NCI-H1048 (cell line): ENCODE measurements at regions not wholly inside any gene's neighbourhood (a gene's known extent, or its start where the extent isn't known, plus 50 kb on each side); places are given as distances from the start of the nearest gene placed in this dataset.
"Not testable (repeated sequence)": the region's sequence is repeated elsewhere in the genome, so short reads cannot be mapped to it uniquely, and the experiment has no call there.

ENCODE experiments used
- DNase-seq: peaks from one replicate; lab custom pipeline; 2025; lab: John Stamatoyannopoulos, UW

GRCh38 chr6:120805276-120805675 is 529.0 kb downstream of the TBC1D32 start:
- DNase-seq, result no peak

DNA sequence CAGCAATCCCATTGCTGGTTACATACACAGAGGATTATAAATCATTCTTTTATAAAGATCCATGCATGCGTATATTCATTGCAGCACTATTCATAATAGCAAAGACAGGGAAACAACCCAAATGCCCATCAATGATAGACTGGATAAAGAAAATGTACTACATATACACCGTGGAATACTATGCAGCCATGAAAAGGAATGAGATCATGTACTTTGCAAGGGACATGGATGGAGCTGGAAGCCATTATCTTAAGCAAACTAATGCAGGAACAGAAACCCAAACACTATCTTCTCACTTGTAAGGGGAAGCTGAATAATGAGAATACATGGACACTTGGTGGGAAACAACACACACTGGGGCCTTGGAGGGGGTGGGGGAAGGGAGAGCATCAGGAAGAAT is 529.7 kb downstream of the TBC1D32 start:
- no peak for DNase-seq

DNA sequence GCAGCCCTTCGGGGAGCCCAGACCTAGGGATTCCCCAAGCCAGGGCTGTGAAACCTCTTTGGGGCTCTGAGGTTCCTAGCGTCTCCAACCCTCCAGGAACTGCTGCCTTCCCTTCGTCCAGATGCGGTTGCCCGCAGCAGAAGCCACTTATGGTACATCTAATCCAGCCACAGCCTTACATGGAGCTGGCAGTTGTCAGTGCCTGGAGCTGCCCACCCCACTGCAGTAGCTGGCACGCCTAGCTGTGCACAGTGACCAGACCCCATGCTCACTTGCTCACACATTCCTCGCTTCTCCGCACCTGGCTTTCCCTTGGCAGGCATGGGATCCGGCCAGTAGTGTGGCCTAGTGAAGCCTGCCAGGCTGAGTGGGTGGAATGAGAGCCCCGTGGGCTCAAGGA is 547.6 kb downstream of the TBC1D32 start:
- DNase-seq, result no peak

GRCh38 chr6:120786256-120786655 is 548.0 kb downstream of the TBC1D32 start:
- DNase-seq, result no peak

GRCh38 chr6:120785459-120786086 is 548.7 kb downstream of the TBC1D32 start:
- DNase-seq, result no peak

- DNase-seq, result no peak
These were observed 554.8 kb downstream of the TBC1D32 start for GRCh38 chr6:120779441-120779840.

DNA sequence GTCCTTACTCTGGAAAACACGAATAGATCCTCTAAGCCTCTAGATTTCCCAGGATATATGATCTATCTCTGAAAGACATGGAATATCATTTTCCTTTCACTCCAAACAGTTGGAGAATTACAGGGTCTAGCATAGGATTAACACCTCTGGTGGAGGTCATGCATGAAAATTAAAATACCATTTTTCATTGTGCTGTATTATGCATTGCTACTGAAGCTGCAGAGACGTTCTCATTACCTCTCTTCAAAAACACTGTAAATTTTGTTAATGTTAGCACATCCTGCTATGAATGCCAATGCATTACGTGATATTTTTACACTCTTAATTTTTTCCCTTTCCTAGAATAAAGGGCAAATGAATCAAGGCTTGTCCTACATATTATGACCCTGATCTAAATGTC is 558.6 kb downstream of the TBC1D32 start:
- DNase-seq, result no peak

- no peak for DNase-seq
These were observed 560.0 kb downstream of the TBC1D32 start for GRCh38 chr6:120774275-120774674.

- DNase-seq, result no peak
These were observed 563.3 kb downstream of the TBC1D32 start for GRCh38 chr6:120771019-120771418.

- DNase-seq, result no peak
These were observed 570.0 kb downstream of the TBC1D32 start for GRCh38 chr6:120764312-120764711.

GRCh38 chr6:120759570-120759969 is 574.7 kb downstream of the TBC1D32 start:
- DNase-seq, result no peak

DNA sequence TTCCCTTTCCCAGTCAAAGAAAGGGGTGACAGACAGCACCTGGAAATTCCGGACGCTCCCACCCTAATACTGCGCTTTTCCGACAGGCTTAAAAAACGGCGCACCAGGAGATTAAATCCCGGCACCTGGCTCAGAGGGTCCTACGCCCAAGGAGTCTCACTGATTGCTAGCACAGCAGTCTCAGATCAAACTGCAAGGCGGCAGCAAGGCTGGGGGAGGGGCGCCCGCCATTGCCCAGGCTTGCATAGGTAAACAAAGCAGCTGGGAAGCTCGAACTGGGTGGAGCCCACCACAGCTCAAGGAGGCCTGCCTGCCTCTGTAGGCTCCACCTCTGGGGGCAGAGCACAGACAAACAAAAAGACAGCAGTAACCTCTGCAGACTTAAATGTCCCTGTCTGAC is 585.7 kb downstream of the TBC1D32 start:
- not testable (repeated sequence) for DNase-seq

DNA sequence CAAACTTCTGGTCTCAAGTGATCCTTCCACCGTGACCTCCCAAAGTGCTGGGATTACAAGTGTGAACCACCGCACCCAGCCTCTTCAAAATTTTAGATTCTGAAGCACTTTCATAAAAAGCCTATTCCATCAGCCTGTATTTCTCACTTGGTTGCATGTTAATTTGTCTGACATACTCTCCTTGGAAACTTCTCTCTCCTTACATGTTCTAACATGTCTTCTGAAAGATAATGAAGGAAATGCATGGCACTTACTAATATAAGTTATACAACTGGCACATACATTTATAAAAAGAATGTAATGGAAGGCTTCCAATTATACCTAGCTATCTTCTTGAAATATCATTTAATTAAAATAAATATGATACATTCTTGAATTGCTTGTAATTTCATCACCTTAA is 597.5 kb downstream of the TBC1D32 start:
- no peak for DNase-seq

DNA sequence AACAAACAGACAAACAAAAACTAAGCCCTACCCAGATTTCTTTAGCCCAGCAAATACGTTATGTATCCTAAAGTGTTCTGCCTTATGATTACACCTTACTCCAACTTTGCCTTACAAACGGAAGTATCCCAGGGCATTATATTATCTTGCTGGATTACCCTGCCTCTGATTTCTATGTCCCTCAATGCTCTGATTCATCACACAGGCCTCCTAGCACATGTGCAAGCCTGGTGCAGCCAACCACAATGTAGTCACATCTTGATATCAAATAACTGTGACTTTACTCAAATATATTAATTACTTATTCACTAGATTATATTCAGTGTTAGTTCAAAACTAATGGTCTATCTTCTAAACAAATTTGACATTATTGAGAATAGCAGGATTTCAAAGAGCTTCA is 598.6 kb downstream of the TBC1D32 start:
- DNase-seq, result no peak

GRCh38 chr6:120711255-120711654 is 623.0 kb downstream of the TBC1D32 start:
- no peak for DNase-seq

DNA sequence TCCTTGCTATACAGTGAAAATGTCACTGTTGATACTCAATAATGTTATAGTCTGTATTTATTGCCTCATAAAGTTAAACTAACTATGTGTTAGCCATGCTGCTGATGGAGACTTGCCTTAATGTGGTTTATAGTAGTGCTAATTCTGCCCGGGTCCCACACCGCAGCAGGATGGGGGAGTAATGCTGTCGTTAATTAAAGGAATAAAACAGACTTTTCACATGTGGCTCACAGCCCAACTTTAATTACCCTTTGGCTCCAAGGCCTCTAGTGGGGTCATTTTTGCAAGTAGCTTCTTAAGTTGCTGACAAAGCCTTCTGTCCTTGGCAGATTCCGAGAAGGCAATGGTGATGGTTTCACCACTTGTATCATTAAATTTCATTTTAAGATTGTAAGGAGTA is 634.3 kb downstream of the TBC1D32 start:
- DNase-seq, result no peak

- DNase-seq, result no peak
These were observed 647.8 kb downstream of the TBC1D32 start for GRCh38 chr6:120686492-120686891.

DNA sequence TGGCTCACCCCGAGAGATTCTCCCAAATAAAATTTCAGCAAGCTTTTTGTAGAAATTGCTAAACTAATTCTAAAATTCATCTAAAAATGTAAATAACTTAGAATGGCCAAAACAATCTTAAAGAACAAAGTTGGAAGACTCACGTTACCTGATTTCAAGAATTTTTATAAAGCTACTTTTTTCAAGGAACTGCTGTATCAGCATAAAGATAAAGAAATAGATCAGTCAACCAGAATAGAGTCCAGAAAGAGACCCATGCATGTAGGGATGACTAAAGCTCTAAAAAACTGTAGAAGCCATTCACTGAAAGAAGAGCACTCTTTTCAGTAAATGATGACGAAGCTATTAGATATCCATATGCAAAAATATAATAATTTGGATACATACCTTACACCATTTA is 652.1 kb downstream of the TBC1D32 start:
- DNase-seq, result no peak

DNA sequence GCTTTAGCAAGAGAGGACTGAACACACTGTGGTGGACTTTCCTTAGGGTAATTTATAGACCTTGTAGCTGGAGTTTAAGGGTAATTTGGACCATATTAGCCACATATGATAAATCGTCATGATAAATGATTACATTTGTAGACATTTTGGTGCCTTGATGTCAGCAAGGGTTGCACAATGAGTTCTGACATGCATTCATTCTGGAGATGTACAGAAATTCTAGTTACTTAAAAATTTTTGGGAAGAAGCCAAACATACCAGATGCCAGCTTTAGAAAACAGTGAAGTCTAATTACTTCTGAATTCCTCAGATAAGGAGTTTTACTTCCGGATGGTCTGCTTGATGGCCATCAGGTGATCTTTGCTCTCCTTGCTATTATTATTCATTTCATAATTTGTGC is 653.1 kb downstream of the TBC1D32 start:
- no peak for DNase-seq

GRCh38 chr6:120675886-120676285 is 658.4 kb downstream of the TBC1D32 start:
- no peak for DNase-seq

GRCh38 chr6:120671519-120671918 is 662.8 kb downstream of the TBC1D32 start:
- DNase-seq, result no peak

DNA sequence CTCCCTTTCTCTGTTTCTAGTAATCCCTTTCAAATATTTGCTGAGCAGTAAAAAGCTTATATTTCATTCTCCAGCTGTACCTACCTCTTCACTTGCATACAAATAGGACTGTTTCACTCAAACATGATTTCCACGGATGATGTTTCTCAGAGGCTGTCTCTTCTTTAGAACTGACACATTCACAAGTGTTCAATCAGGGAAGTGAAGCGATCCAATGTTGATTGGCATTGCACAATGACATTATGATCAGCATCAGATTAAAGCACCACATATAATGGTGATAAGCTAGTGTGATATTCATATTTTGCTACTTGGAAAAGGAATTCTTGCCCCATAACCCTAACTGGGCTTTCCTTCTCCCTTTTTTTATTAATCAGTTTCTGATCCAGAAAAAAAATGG is 681.8 kb downstream of the TBC1D32 start:
- no peak for DNase-seq

DNA sequence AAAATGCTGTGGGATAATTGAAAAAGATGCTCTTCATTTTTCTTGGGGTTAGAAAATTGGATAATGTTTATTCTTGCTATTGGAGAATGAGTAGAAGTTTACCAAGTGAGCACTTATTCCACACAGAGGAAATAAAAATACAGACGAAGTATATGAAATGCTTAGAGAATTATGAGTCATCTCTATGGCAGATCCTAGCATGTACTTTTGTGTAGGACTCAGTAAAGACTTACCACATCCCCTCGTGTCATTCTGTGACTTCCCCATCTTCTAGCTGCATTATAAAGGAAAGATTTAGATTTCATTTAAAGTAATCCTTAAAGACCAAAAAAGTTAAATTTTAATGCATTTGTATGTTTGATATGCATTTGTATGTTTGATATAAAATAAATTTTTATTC is 685.6 kb downstream of the TBC1D32 start:
- DNase-seq, result no peak

DNA sequence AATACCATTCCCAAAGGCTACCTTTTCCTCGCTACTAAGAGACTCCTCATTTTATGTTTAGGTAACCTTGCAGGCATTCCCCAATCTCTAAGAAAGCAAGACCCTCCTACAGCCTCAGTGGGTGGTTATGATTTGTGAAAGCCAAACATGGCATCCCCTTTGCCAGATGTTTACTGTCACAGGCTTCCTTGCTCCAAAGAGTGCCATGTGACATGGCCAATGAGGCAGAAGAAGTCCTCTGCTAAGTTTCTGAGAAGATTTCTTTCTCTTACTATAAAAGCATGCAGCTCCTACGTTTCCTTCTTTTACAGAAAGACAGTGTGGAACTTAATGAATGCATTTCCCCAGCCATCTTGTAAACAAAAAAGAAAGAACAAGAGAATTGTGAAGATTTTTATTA is 688.2 kb downstream of the TBC1D32 start:
- no peak for DNase-seq

DNA sequence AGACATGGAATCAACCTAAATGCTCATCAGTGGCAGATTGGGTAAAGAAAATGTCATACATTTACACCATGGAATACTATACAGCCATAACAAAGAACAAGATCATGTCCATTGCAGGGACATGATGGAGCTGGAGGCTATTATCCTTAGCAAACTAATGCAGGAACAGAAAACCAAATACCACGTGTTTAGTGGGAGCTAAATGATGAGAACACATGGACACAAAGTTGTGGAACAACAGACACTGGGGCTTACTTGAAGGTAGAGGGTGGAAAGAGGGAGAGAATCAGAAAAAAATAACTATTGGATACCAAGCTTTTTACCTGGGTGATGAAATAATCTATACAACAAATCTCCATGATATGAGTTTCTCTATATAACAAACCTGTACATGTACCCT is 701.3 kb downstream of the TBC1D32 start:
- DNase-seq, result no peak
